Left renal pelvis (tissue), 4 donors: ENCODE measurements at regions not wholly inside any gene's neighbourhood (a gene's known extent, or its start where the extent isn't known, plus 50 kb on each side); places are given as distances from the start of the nearest gene placed in this dataset.

Experiments
- DNase-seq, 4 donors: peaks; one replicate each; pipeline ENCODE4 v3.0.0-alpha.2; 2013; ENCODE audit warnings: low read depth in 4 of 4, low spot score in 3 of 4

- no peak for DNase-seq
Measured at GRCh38 chr9:90303655-90304054, 339.0 kb downstream of the DIRAS2 start.

GRCh38 chr9:90306158-90306557 lies 336.5 kb downstream of the DIRAS2 start:
- DNase-seq, result no peak

- peak in 2 of 4 donors; percentile 42 to 49 for DNase-seq
Measured at GRCh38 chr9:90307167-90307833, 335.3 kb downstream of the DIRAS2 start.

- no peak for DNase-seq
Measured at GRCh38 chr9:90307891-90308290, 334.7 kb downstream of the DIRAS2 start.

- DNase-seq, result no peak
Measured at GRCh38 chr9:90308691-90309090, 333.9 kb downstream of the DIRAS2 start.

GRCh38 chr9:90309809-90310520 lies 332.7 kb downstream of the DIRAS2 start:
- peak in 2 of 4 donors; percentile 36 for DNase-seq

- DNase-seq, result no peak
Measured at GRCh38 chr9:90310521-90310876, 332.1 kb downstream of the DIRAS2 start.

- no peak for DNase-seq
Measured at GRCh38 chr9:90311811-90312210, 330.8 kb downstream of the DIRAS2 start.

- DNase-seq, result no peak
Measured at GRCh38 chr9:90322296-90322695, 320.3 kb downstream of the DIRAS2 start.

- DNase-seq, result no peak
Measured at GRCh38 chr9:90325913-90326653, 316.5 kb downstream of the DIRAS2 start.

- DNase-seq, result no peak
Measured at GRCh38 chr9:90330231-90330630, 312.4 kb downstream of the DIRAS2 start.

GRCh38 chr9:90331826-90332575 lies 310.6 kb downstream of the DIRAS2 start:
- DNase-seq, result no peak

- DNase-seq, result no peak
Measured at GRCh38 chr9:90333226-90333625, 309.4 kb downstream of the DIRAS2 start.

GRCh38 chr9:90340421-90340820 lies 302.2 kb downstream of the DIRAS2 start:
- DNase-seq, result no peak

- DNase-seq, result no peak
Measured at GRCh38 chr9:90342607-90343006, 300.0 kb downstream of the DIRAS2 start.

GRCh38 chr9:90343366-90343765 lies 299.3 kb downstream of the DIRAS2 start:
- no peak for DNase-seq

- DNase-seq, result no peak
Measured at GRCh38 chr9:90343991-90344390, 298.6 kb downstream of the DIRAS2 start.

- DNase-seq, result no peak
Measured at GRCh38 chr9:90365666-90366065, 277.0 kb downstream of the DIRAS2 start.

GRCh38 chr9:90368241-90368640 lies 274.4 kb downstream of the DIRAS2 start:
- no peak for DNase-seq

- no peak for DNase-seq
Measured at GRCh38 chr9:90368928-90369327, 273.7 kb downstream of the DIRAS2 start.

- no peak for DNase-seq
Measured at GRCh38 chr9:90379771-90380170, 262.9 kb downstream of the DIRAS2 start.
